HG02885 (cell line): ENCODE measurements at regions not wholly inside any gene's neighbourhood (a gene's known extent, or its start where the extent isn't known, plus 50 kb on each side); places are given as distances from the start of the nearest gene placed in this dataset.

Source experiments
- ATAC-seq: cut with Tn5 transposase; IDR thresholded peaks from one replicate; pipeline ENCODE4 v1.9.1; 2021; ENCODE audit warnings: mild to moderate bottlenecking; ENCODE audit not compliant: unreplicated experiment, poor library complexity

DNA sequence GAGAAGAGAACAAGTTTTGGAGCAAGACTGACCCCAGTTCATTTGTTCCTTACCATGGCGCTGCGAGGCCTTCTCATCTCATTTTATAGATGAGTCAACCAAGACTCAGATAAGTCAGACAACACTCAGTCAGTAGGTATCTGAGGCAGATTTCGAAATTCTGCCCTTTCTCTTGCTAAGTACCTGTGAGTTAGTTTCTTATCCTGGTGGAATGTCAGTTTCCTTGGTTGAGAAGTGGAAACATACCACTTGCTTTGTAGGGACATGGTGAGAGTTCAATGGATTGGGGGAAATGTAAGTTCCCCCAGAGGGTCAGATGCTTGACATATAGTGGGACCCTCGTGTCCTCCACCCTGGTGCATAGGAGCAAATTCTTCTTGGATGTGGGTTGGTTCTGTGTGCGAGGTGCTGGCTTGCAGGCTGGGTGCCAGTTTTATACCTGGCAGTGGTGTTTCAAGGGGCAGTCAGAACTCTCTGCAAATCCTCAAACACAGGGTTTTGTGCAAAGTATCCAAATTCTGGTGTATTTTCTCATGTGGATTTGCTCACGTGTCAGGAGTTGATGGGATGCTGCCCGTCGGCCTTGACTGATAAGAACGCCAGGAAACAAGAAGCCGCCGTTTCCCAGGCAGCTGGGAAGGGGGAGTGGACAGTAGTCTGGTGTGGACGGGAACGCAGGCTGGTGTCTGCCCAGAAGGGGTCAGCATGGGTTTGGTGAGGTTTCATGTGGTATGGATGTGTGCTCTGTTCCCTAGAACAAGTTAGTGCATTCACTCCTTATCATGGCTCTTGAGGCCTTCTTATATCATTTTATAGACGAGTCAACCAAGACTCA, 61.1 kb upstream of the CIBAR2 start:
- ATAC-seq, result no peak

DNA sequence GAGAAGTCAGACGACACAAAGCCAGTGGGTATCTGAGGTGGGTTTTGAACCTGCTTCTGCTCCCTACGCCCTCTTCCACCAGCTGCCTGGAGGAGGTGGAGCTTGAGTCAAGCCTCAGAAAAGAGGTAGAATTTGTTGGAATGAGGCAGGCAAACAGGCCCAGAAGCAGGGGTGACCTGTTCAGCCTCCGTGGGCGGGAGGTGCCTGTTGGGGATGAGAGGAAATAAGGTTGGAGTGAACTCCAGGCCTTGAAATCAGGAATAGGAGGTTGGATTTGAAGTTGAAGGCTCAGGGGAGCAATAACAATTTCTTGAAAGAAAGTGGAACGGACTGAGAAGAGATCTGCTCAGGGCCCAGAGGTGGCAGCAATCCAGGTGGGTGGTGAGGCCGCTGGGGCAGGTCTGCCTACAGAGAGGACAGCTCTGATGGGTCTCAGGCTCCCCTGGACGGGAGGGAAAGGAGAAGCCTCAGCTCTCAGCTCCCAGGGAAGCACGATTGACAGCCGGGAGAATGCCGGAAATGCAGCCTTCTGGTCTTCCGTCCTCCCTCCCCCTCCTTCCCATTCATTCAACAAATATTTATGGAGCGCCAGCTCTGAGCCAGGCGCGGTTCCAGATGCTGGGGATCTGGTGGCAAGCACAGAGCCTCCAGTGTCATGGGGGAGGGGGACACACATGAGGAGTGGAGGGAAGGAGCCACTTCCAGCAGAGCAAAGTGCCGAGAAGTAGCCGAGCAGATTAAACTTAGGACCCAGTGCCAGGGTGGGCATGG, 61.9 kb upstream of the CIBAR2 start:
- no peak for ATAC-seq

DNA sequence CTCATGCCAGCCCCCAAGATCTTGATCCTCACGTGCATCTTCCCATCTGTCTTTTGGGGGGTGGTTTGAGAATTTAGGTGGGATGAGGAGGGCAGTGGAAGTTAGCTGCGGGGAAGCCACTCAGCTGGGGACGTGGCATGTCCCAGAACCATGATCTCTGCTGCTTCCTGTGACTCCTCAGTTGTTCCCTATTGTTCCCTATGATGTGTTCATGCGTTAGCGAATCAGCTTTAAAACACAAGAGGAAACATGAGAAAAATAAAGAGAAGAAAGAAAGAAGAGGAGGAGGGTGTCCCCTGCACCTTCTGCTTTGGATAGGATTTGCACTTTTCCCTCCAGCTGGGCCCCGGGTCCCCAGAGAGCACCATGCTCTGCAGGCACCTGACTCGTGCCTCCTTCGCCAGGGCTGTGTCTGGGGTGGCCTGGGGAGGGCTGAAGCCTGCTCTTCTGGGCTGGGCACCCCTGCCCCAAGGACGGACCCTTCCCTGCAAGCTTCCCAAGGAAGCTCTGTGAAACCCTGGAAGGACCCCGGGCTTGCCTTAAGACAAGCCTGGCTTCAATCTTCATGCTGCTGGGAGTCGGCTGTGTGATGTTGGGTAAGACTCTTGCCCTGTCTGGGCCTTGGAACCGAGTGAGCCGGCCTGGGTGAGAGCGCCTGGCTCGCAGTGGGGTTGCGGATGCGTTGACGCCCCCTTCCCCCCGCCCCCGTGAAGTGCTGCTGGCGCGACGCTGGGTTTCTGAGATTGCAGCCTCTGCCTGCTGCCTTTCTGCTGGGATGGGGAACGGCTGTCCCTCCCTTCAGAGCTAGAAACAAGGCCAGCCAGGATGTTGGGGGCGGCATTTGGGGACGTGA, 62.8 kb upstream of the CIBAR2 start:
- no peak for ATAC-seq

DNA sequence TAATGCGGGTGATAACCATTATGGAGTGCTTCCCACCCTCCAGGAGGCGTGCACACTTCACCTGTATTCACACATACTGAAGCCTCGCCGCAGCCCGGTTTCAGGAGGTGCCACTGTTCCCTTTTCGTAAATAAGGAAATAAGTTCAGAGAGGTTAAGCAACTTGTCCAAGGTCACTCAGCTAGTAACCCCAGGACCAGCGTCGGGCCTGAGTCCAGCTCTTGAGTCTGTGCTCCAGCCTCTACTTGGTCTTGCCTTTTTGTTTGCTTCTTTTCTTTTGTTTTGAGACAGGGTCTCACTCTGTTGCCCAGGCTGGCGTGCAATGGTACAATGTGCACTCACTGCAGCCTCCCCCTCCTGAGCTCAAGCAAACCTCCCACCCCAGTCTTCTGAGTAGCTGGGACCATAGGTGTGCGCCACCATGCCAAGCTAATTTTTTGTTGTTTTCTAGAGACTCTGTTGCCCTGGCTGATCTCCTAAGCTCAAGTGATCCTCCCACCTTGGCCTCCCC, 63.5 kb upstream of the CIBAR2 start:
- ATAC-seq, result no peak

DNA sequence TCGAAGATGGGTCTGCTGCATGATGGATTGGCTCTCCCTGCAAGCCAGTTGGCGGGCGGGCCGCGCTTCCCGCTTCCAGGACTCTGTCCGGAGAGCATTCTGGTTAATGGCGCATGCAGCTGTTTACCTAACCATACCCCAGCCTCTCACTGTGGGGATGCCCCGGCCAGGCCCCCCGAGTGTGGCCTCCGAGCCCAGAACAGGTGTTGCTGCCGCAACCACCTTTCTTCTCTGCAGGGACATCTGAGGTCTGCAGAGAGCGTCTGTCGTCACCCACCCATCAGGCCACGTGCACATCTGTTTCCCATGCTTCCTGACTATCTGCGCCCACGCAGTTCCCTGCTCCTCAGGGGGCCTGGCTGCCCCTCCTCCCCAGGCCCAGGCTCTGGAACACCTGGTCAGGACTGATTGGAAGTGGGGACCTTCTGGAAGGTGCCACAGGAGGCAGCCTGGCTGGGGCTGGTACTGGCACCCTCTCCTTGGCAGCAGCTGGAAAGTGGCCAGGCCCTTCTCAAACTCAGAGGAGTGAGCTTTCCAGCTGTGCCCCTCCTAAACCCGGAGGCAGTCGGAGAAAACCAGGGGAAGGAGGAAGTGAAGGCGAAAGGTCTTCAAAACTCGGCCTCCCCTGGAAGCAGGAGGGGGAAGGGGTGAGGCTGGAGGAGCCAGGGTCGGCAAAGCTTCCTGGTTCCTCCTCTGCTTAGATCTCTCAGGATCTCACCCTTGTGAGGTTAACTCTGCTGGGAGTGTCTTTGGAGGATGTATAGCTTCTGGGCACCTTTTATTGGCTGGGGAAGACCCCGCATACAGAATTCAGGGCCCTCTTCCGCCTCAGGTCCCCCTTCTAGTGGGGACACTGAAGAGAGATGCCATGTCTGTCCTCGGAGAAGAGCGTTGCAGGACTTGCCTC, 64.5 kb upstream of the CIBAR2 start:
- ATAC-seq, result no peak

DNA sequence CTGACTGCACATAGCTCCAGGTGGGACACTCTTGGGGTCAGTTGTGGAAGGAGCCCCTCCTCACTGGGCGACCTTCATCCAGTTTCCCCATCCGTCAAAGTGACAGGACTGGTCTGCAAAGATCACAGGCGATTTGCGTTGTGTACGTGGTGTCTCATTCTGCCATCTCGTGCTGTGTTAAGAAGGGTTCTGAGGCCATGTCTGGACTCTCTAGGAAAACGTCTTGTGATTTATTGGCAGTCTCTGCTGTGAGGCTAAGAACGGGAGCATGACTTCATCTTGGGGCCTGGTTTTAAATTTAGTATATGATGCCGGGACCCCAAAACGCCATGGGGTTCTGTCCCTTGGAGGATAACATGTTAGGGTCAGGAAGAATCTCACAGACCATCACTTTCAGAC, 65.2 kb upstream of the CIBAR2 start:
- no peak for ATAC-seq

DNA sequence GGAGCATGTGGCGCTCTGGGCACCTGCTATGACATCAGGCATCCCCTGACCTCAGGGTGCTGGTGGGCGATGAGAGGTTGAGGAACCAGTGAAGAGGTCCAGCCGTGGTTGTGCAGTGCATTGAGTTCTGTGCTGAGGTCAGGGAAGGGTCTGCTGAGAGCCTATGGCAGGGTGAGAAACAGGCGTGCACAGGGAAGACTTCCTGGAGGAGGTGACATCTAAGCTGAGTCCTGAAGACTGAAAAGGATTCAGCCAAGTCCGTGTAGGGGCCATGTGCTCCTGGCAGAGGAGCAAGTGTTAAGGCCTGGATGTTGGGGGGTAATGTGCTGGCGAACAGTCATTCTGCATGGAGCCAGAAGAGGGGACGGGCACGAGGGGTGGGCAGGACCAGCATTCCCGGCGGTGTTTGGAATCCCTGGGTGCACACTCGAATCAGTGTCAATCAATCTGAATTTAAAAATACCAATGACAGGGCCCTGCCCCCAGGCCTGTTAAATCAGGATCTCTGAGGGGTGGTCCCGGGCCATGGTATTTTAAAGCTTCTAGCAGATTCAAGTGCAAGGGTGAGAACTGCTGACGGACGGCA, 65.8 kb upstream of the CIBAR2 start:
- ATAC-seq, result no peak

DNA sequence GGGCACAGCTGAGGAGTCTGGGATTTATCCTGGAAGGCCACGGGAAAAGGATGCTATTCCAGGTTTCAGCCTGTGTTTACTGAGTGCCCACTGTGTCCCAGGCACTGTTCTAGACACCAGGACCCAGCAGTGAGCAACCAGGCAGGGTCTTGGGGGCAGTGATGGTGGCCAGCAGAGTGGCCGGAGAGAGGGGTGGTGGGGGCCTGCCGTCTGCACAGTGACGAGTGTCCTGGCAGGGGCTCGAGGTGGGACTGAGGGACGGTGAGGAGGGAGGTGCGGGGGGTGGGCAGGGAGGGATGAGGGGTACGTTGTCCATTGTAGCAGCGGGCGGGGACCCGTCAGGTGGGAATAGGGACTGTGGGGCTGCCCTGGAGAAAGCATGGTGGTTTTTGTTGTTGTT, 66.3 kb upstream of the CIBAR2 start:
- ATAC-seq, result no peak

DNA sequence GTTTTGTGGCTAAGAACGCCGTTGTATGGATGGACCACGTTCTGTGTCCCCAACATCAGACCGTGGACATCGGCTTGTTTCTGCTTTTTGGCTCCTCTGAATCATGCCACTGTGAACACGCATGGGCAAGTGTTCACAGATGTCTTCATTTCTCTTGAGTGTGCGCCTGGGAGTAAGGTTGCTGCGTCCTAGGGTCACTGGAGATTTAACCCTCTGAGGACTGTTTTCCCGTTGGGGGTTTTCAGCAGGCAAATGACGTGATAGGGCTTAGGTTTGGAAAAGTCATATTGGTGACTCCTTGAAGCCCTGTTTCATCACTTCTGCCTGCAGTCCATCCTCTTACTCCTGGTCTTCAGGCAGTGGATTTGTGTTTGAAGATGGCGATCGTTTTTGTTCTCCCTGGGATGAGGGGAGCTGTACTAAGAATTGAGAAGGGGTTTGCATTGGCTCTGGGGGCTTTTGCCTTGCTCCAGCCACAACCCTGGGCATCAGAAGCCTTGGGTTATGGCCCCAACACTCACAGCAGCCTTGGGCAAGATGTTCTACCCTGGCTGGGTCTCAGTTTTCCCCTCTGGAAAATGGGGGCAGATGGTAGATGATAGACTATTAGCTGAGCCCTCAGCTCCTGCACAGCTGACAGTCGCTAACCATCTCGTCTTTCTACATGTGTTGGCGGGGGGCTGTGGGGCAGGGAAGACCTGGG, 67.2 kb upstream of the CIBAR2 start:
- no peak for ATAC-seq

DNA sequence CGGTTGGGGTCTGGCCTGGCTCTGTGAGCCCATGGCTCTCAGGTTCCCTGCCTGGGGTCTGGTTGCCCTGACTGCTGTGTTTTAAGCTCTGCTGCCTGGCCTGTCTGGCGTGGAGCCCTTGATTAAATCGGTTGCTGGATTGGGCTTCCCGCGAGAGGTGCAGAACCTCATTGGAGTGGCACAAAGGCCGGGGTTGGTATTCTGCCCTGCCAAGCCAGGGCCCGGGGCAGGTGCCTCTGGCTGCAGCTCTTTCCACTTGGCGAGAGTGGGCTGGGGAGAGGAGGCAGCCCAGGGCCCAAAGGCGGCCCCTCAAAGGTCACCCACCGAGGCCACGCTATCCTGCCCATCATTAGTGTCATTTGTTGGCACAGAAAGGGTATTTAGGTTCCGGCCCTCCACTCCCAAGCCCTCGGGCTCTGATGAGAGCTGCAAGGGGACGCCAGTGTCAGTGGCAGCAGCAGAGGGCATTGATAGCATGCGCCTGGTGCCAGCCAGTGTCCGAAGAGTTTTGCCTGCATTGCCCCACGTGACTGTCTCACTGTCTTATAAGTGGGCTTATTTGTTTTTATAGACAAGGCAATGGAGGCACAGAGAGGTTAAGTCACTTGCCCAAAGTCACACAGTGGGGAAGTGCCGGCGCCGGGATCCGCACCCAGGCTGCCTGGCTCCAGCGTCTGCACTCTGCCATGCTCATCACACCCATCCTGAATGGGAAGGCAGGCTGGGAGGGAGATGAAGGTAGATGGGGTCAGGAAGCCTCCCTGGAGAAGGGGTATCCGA, 68.0 kb upstream of the CIBAR2 start:
- no peak for ATAC-seq

DNA sequence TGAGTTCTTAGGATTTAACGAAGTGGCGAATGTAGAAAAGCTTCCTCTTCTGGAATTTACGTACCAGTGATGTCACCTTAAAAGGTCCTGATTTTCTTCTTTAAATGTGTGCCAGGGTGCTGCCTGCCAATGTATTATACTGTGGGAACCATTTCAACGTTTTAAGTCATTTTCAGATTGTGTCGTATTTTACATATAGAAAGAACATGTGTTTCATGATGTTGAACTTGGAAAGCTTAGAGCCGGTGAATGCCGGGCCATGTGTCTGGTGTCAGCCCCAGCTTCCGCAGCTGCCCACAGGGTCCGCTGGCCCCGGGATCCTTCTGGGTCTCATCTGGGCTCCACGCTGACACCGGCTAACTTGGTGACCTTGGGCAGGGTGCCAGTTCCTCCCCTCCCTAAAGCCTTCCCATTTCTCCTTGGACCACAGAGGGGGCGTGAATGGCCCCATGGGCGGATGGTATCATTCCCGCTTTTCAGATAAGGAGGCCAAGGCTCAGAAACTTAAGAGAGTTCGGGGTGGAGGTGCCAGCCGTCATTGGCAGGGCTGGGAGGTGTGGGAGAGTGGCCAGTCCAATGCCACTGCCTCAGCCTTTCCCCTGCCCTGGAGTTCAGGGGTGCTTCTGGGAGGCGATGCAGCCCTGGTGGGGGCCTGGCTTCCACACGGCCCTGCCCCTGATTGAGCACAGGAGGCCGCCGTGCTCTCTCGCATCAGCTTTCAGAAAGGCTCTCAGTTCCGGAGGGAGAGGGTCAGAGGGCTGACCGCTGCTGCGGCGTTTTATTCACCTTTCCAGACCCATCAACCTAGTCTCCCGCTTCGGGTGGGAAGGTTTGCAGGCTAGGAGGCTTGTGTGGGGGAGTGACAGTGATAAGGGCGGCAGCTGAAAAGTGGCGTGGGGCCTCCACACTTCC, 68.8 kb upstream of the CIBAR2 start:
- no peak for ATAC-seq

DNA sequence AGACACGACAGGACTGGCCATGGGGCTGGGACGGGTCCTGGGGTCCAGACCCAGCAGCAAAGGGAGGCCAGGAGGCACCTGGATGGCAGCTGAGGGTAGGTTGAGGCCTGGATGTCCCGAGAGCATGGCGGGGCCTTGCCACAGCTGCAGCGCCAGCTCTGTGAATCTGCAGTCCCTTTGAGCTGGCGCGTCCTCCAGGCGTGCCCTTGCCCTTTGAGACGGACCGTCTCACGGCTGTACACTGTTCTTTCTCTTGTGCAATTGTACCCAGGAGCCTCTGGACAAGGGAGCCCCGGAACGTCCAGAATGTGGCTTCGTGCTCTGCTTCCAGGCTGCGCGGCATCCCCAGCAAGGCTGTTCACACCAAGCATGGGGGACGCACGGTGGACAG, 69.5 kb upstream of the CIBAR2 start:
- no peak for ATAC-seq

DNA sequence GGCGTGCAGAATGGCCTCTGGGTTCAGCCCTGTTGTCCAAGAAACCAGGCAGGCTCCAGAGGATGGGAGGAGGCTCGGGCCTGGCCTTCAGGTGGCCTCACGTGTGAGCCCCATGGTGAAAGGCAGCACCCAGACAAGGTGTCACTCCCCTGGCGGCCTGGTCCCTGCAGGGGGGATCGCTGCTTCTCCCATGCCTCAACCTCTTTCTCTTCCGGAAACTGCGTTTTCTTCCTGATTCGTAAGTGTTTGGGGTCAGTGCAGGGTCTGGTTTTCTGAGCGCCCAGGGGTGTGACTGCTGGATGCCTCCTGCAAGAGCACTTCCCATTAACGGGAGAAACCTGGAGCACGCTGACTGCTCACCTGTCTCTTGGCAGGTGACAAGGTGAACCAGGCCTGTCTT, 70.0 kb upstream of the CIBAR2 start:
- ATAC-seq, result no peak

DNA sequence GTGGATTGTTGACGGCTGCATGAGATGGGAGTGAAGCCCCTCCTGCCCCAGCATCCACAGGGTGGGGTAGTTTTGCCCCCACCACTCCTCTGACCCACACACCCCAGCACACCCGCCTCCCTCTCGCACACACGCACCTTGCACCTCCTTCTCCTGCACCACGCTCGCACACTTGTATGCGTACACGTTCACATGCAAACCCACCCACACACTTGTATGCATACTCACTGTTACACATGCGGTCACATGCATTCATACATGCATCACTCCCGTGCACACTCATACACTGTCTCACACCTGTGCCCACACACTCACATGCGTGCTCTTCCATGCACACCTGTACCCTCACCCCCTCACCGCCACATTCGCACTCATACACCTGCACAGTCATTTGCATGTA, 70.5 kb upstream of the CIBAR2 start:
- ATAC-seq, result no peak

DNA sequence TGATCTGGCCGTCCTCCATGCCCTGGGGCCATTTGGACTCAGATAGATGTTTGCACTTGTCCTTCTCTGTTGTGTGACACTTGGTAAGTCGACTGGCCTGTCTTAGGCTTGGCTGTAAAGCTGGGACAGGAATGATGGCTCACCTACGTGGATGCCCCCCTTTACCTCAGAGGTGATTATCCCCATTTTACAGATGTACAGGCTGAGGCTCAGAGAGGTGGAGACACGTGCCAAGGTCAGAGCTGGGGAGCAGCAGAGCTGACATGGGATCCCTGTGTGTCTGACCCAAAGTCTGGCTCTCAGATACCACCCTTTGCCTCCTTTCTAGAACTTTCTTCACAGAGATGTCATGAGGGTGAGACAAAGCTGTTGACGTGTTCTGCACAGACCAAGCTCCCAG, 71.3 kb upstream of the CIBAR2 start:
- ATAC-seq, result no peak

DNA sequence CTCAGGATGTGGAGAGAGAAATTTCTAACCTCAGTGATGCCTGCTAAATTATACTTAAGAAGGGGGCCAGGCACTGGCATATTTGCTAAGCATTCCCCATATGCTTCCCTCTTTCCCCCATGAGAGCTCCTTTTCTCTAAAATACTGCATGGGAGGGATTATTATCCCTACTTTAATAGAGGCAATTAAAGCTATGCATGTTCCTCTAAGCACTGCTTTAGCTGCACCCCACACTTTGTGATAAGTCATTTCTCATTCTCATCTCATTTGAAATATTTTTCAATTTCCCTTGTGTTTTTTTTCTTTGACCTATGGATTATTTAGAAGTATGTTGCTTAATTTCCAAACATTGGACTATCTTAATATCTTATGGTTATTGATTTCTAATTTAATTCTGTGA, 72.1 kb upstream of the CIBAR2 start:
- ATAC-seq, result no peak
